IPS-15b (cell line): ENCODE measurements at regions not wholly inside any gene's neighbourhood (a gene's known extent, or its start where the extent isn't known, plus 50 kb on each side); places are given as distances from the start of the nearest gene placed in this dataset.
"Not testable (repeated sequence)": the region's sequence is repeated elsewhere in the genome, so short reads cannot be mapped to it uniquely, and the experiment has no call there.

Experiments
- H3K27me3 ChIP-seq: one replicate; pipeline ENCODE4 v1.6.1; 2013; ENCODE audit warnings: low read length; ENCODE audit not compliant: control insufficient read depth, insufficient read depth
- H3K36me3 ChIP-seq: one replicate; pipeline ENCODE4 v1.6.1; 2013; ENCODE audit warnings: low read length; ENCODE audit not compliant: control insufficient read depth, insufficient read depth
- H3K4me1 ChIP-seq: one replicate; pipeline ENCODE4 v1.6.1; 2013; ENCODE audit warnings: mild to moderate bottlenecking, low read length; ENCODE audit not compliant: control insufficient read depth, insufficient read depth
- H3K4me3 ChIP-seq: one replicate; pipeline ENCODE4 v1.5.1; 2013; ENCODE audit warnings: low read depth, low read length
- H3K9ac ChIP-seq: one replicate; pipeline ENCODE4 v1.6.1; 2013; ENCODE audit warnings: low read depth, mild to moderate bottlenecking, low read length
- H3K9me3 ChIP-seq: one replicate; pipeline ENCODE4 v1.6.1; 2013; ENCODE audit warnings: mild to moderate bottlenecking, low read length; ENCODE audit not compliant: control insufficient read depth, insufficient read depth

GRCh38 chr2:142756430-142756829 is 121.0 kb upstream of the KYNU start:
- Histone ChIP-seq H3K36me3 (no peaks in the 10 kb centered on the region), H3K27me3 (no peaks in the 10 kb centered on the region), H3K4me3 (no peak overlapping the region), H3K4me1 (no peaks in the 10 kb centered on the region), H3K9me3 (no peaks in the 10 kb centered on the region), H3K9ac (no peak overlapping the region)

GRCh38 chr2:142755191-142755590 is 122.3 kb upstream of the KYNU start:
- no peaks in the 10 kb centered on the region for H3K4me1 ChIP-seq
- no peaks in the 10 kb centered on the region for H3K27me3 ChIP-seq
- no peak overlapping the region for H3K9ac ChIP-seq
- H3K4me3 ChIP-seq: no peak overlapping the region
- no peaks in the 10 kb centered on the region for H3K36me3 ChIP-seq
- no peaks in the 10 kb centered on the region for H3K9me3 ChIP-seq

DNA sequence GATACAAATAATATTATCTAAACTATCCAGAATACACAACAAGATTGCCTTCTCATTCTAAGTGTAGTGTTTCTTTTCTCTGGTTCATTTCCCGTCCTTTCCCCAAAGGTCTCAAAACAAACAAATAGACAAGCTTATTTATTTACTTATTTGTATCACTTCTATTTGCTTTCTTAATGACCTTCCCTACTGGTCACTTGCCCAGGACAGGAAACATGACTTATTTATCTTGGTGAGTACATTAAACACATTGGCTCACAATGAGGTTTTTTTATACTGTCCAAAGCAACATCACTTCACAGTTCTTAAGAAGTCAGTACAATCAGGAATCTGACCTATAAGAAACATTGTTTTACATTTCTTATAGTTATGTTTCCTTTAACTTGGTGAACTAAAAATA is 123.3 kb upstream of the KYNU start:
- H3K9ac ChIP-seq: no peak overlapping the region

DNA sequence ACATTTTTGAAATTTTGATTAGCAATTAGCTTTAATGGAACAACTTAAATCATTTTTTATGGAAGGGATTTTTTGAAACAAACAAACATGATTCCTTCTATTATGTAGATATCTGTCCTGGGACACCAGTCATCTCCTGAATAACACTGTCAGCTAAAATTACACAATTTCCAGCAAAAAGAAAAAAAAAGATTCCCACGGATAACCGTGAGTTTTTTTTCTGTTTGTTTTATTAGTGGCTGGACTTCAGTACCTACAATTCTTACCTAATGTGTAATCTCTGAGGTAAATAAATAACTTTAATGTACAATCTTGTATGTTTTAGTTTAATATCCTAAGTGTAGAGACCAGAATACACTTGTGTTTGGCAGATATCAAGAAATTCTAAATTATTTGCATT is 126.6 kb upstream of the KYNU start:
- Histone ChIP-seq H3K9ac (no peak overlapping the region), H3K9me3 (no peaks in the 10 kb centered on the region), H3K27me3 (no peaks in the 10 kb centered on the region), H3K36me3 (no peaks in the 10 kb centered on the region), H3K4me3 (no peak overlapping the region), H3K4me1 (no peaks in the 10 kb centered on the region)

More for the DNA sequence above, 123.3 kb upstream of the KYNU start:
- Histone ChIP-seq H3K9me3 (no peaks in the 10 kb centered on the region), H3K36me3 (no peaks in the 10 kb centered on the region), H3K4me3 (no peak overlapping the region), H3K4me1 (no peaks in the 10 kb centered on the region), H3K27me3 (no peaks in the 10 kb centered on the region)

DNA sequence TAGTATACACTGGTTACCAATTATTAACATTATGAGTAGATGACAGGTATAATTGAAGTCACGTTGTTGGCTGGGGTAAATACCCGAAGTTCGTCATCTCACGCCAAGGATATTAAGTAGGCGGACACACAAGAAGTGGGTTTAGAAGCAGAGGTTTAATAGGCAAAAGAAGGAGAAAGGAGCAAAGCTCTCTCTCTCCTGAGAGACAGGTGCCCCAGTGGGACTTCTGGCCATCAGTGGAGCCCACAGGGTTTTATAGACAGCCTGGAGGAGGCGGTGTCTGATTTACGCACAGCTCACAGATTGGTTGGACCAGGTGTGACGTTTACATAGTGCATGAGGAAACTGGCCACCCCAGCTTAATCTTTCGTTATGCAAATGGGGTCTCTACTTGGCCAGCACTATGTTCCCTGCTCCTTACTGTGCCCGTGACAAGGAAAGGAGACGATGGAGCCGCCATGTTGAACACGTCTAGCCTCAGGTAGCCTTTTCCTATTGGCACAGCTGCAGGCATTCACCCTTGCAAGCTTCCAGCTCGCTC is 128.8 kb upstream of the KYNU start:
- Histone ChIP-seq H3K4me3 (no peak overlapping the region), H3K4me1 (no peaks in the 10 kb centered on the region), H3K27me3 (no peaks in the 10 kb centered on the region), H3K36me3 (no peaks in the 10 kb centered on the region), H3K9me3 (no peaks in the 10 kb centered on the region), H3K9ac (no peak overlapping the region)

- no peaks in the 10 kb centered on the region for H3K27me3 ChIP-seq
- H3K9me3 ChIP-seq: no peaks in the 10 kb centered on the region
- H3K4me3 ChIP-seq: no peak overlapping the region
- no peaks in the 10 kb centered on the region for H3K36me3 ChIP-seq
- H3K9ac ChIP-seq: no peak overlapping the region
- no peaks in the 10 kb centered on the region for H3K4me1 ChIP-seq
Measured at GRCh38 chr2:142745691-142746090, 131.8 kb upstream of the KYNU start.

DNA sequence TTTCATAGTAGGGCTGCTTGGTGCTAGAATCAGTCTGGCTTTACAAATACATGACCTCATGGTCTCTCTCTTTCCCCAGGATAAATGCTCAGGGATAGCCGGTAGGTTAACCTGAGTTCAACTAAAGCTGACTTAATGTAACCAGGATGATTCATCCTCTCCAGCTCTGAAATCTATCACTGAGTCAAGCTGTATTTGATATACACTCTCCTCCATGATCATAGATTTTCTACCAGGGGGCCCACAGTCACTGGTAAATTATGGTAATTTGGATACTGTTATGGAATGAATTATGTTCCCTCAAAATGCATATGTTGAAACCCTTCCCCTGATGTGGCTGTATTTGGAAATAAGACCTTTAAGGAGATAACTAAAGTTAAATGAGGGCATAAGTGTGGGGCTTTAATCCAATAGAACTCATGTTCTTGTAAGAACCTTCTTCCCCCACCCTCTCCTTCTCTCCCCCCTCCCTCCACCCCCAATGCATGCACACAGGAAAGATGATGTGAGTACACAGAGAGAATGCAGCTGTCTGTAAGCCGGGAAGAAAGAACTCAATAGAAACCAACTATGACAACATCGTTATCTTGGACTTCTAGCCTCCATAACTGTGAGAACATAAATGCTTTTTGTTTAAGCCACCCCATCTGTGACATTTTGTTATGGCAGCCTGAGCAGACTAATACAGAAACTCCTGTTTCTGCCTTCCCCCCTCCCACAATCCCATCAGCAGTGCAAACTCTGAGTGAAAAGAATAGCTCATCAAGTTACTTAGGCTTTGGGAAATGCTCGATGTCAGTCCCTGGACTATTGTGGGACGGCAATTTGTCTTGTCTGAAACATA is 134.9 kb upstream of the KYNU start:
- Histone ChIP-seq H3K4me1 (no peaks in the 10 kb centered on the region), H3K27me3 (no peaks in the 10 kb centered on the region), H3K9ac (no peak overlapping the region), H3K36me3 (no peaks in the 10 kb centered on the region), H3K4me3 (no peak overlapping the region), H3K9me3 (no peaks in the 10 kb centered on the region)

DNA sequence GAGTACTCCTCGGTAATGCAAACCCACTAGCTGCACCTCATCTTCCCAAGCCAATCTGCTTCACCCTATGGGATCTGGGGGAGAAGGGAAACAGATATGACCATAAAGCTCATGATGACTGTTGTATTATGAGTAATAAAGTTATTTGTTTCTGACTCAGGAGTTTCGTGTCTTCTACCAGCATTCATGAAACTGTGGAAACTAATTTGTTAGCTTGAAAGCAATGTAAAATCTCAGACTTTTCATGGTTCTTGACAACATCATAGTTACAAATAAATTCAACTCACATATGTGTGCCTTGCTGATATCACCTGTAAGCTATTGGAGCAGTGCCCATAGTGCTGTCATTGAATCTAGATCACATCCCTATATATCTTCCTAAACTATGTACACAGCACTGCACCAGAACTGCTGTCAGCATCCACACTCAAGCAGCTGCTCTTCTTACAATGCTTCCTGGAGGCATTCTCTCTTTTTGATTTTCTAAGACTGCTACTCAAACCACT is 135.6 kb upstream of the KYNU start:
- no peaks in the 10 kb centered on the region for H3K4me1 ChIP-seq
- H3K9me3 ChIP-seq: no peaks in the 10 kb centered on the region
- H3K9ac ChIP-seq: no peak overlapping the region
- no peak overlapping the region for H3K4me3 ChIP-seq
- H3K27me3 ChIP-seq: no peaks in the 10 kb centered on the region
- no peaks in the 10 kb centered on the region for H3K36me3 ChIP-seq

GRCh38 chr2:142734770-142735169 is 142.7 kb upstream of the KYNU start:
- H3K9me3 ChIP-seq: no peaks in the 10 kb centered on the region
- H3K36me3 ChIP-seq: no peaks in the 10 kb centered on the region
- no peak overlapping the region for H3K4me3 ChIP-seq
- H3K9ac ChIP-seq: no peak overlapping the region
- H3K4me1 ChIP-seq: no peaks in the 10 kb centered on the region
- H3K27me3 ChIP-seq: no peaks in the 10 kb centered on the region

GRCh38 chr2:142734231-142734630 is 143.2 kb upstream of the KYNU start:
- H3K9ac ChIP-seq: no peak overlapping the region
- no peaks in the 10 kb centered on the region for H3K27me3 ChIP-seq
- no peaks in the 10 kb centered on the region for H3K9me3 ChIP-seq
- no peaks in the 10 kb centered on the region for H3K4me1 ChIP-seq
- H3K36me3 ChIP-seq: no peaks in the 10 kb centered on the region
- no peak overlapping the region for H3K4me3 ChIP-seq

DNA sequence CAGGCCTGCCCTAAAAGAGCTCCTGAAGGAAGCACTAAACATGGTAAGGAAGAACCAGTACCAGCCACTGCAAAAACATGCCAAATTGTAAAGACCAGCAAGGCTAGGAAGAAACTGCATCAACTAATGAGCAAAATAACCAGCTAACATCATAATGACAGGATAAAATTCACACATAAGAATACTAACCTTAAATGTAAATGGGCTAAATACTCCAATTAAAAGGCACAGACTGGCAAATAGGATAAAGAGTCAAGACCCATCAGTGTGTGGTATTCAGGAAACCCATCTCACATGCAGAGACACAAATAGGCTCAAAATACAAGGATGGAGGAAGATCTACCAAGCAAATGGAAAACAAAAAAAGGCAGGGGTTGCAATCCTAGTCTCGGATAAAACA is 147.7 kb upstream of the KYNU start:
- peaks cover 12% of the 10 kb centered on the region for H3K9me3 ChIP-seq
- H3K36me3 ChIP-seq, H3K4me1 ChIP-seq, H3K27me3 ChIP-seq, H3K9ac ChIP-seq, H3K4me3 ChIP-seq: not testable (repeated sequence)

GRCh38 chr2:142727821-142728478 is 149.5 kb upstream of the KYNU start:
- peaks cover 12% of the 10 kb centered on the region for H3K9me3 ChIP-seq
- not testable (repeated sequence) for H3K27me3 ChIP-seq, H3K36me3 ChIP-seq, H3K4me1 ChIP-seq, H3K4me3 ChIP-seq, H3K9ac ChIP-seq
